ENCODE measurements at regions not wholly inside any gene's neighbourhood (a gene's known extent, or its start where the extent isn't known, plus 50 kb on each side); places are given as distances from the start of the nearest gene placed in this dataset.

GRCh38 chr18:60643009-60643408 lies 270.4 kb upstream of the MC4R start:
- TF ChIP-seq CTCF (conservative IDR thresholded peaks at IDR 0.05; ENCODE audit: low read depth, low read length) = no peak
- TF ChIP-seq EZH2 (IDR thresholded peaks at IDR 0.05; ENCODE audit: borderline replicate concordance, low read depth, low read length, poor library complexity, severe bottlenecking) = no peak

Data from A673 (cell line).